CD4-positive, alpha-beta memory T cell (primary cell): ENCODE measurements at regions not wholly inside any gene's neighbourhood (a gene's known extent, or its start where the extent isn't known, plus 50 kb on each side); places are given as distances from the start of the nearest gene placed in this dataset.
A peak's percentile ranks its signal among the peaks of the same experiment; 100 is the strongest.

Source experiments
- CTCF ChIA-PET: fragments of 350-600 bp; sonication (Branson Sonifier 250); formaldehyde crosslinking; loops from one replicate; lab custom pipeline; 2021; ENCODE audit warnings: inconsistent platforms; ENCODE audit not compliant: partially characterized antibody; lab: Charles Lee
- POLR2A ChIA-PET: fragments of 350-600 bp; sonication (Branson Sonifier 250); formaldehyde crosslinking; loops from one replicate; lab custom pipeline; 2021; ENCODE audit not compliant: partially characterized antibody; lab: Charles Lee
- DNase-seq, 5 donors: peaks; one replicate each; pipeline versions ENCODE4 v3.0.0 to v3.0.0-alpha.2; 2020 to 2022; ENCODE audit warnings: mixed read lengths in 1 of 5
- H3K27ac ChIP-seq: one replicate; pipeline ENCODE4 v1.7.0; 2013; ENCODE audit warnings: low read depth, low read length
- H3K27me3 ChIP-seq: 2 replicates; pipeline ENCODE4 v1.7.0; 2013; ENCODE audit warnings: mild to moderate bottlenecking, low read length, moderate library complexity; ENCODE audit not compliant: insufficient read depth
- H3K36me3 ChIP-seq: 2 replicates; pipeline ENCODE4 v1.7.0; 2013; ENCODE audit warnings: mild to moderate bottlenecking, low read length, moderate library complexity; ENCODE audit not compliant: insufficient read depth
- H3K4me1 ChIP-seq: 2 replicates; pipeline ENCODE4 v1.7.0; 2013; ENCODE audit warnings: mild to moderate bottlenecking, low read length, moderate library complexity; ENCODE audit not compliant: insufficient read depth
- H3K4me3 ChIP-seq, 2 donors: one replicate each; pipeline ENCODE4 v1.7.0; 2013; ENCODE audit warnings: low read length in 2 of 2, mild to moderate bottlenecking in 1 of 2
- H3K9me3 ChIP-seq, 2 donors: one replicate each; pipeline ENCODE4 v1.7.0; 2013; ENCODE audit warnings: low read length in 2 of 2, control low read depth in 1 of 2; ENCODE audit not compliant: control insufficient read depth in 1 of 2
- H3K27ac Mint-ChIP-seq, 7 donors: one replicate each; pipeline ENCODE4 v1.8.0; 2020 to 2021; ENCODE audit warnings: mixed read lengths in 7 of 7, mild to moderate bottlenecking in 6 of 7, inconsistent platforms in 3 of 7, moderate library complexity in 3 of 7
- H3K27me3 Mint-ChIP-seq, 2 donors: one replicate each; pipeline ENCODE4 v1.8.0; 2020 to 2021; ENCODE audit warnings: mixed read lengths in 2 of 2
- H3K36me3 Mint-ChIP-seq, 2 donors: one replicate each; pipeline ENCODE4 v1.8.0; 2020 to 2021; ENCODE audit warnings: mixed read lengths in 2 of 2, inconsistent platforms in 1 of 2, mild to moderate bottlenecking in 1 of 2
- H3K4me1 Mint-ChIP-seq, 4 donors: one replicate each; pipeline ENCODE4 v1.8.0; 2020 to 2021; ENCODE audit warnings: mixed read lengths in 4 of 4, mild to moderate bottlenecking in 1 of 4
- H3K4me3 Mint-ChIP-seq, 8 donors: one replicate each; pipeline ENCODE4 v1.8.0; 2020 to 2021; ENCODE audit warnings: mixed read lengths in 8 of 8, mild to moderate bottlenecking in 7 of 8, moderate library complexity in 6 of 8, inconsistent platforms in 3 of 8
- H3K9me3 Mint-ChIP-seq, 8 donors: one replicate each; pipeline ENCODE4 v1.8.0; 2020 to 2021; ENCODE audit warnings: mixed read lengths in 8 of 8, mild to moderate bottlenecking in 5 of 8, inconsistent platforms in 3 of 8, moderate library complexity in 1 of 8
- intact Hi-C: fragments of 100-400 bp; cut with micrococcal nuclease; formaldehyde crosslinking; loops from one replicate; pipeline ENCODE4 v1.15.1; 2023

GRCh38 chr4:42271096-42271495 lies 118.6 kb upstream of the BEND4 start:
- Mint-ChIP-seq H3K27ac (no peak overlapping the region), H3K27me3 (peaks cover 2 to 3% of the 10 kb centered on the region in 2 donors), H3K4me1 (no peaks in the 10 kb centered on the region), H3K9me3 (peaks cover 0 to 8% (median 0%) of the 10 kb centered on the region in 8 donors), H3K4me3 (no peak overlapping the region), H3K36me3 (no peaks in the 10 kb centered on the region)
- no peak for DNase-seq
- ChIA-PET POLR2A (no interaction called here), CTCF (interaction anchor here (1.3 kb wide), 1 partner anchor 10 kb away, joined by 4 read pairs; no protein-coding TSS in a partner anchor)
- H3K4me3 ChIP-seq: no peak overlapping the region
- H3K4me1 ChIP-seq: no peaks in the 10 kb centered on the region
- no peaks in the 10 kb centered on the region for H3K36me3 ChIP-seq
- H3K27ac ChIP-seq: no peak overlapping the region
- intact Hi-C loops: no loop called here
- H3K27me3 ChIP-seq: no peaks in the 10 kb centered on the region
- no peaks in the 10 kb centered on the region for H3K9me3 ChIP-seq

GRCh38 chr4:42277291-42277690 lies 120.0 kb upstream of the SHISA3 start:
- no peaks in the 10 kb centered on the region for H3K36me3 Mint-ChIP-seq
- Histone ChIP-seq H3K36me3 (no peaks in the 10 kb centered on the region), H3K4me3 (no peak overlapping the region), H3K27me3 (no peaks in the 10 kb centered on the region), H3K4me1 (peaks cover 7% of the 10 kb centered on the region), H3K27ac (no peak overlapping the region), H3K9me3 (no peaks in the 10 kb centered on the region)
- H3K27ac Mint-ChIP-seq: no peak overlapping the region
- peaks cover 5 to 9% (median 8%) of the 10 kb centered on the region in 4 donors for H3K4me1 Mint-ChIP-seq
- no peak for DNase-seq
- peaks cover 0 to 10% (median 0%) of the 10 kb centered on the region in 8 donors for H3K9me3 Mint-ChIP-seq
- H3K27me3 Mint-ChIP-seq: peaks cover 0 to 3% of the 10 kb centered on the region in 2 donors
- intact Hi-C loops: no loop called here
- H3K4me3 Mint-ChIP-seq: no peak overlapping the region
- ChIA-PET CTCF (interaction anchor here (1.3 kb wide), 1 partner anchor 11 kb away, joined by 3 read pairs; no protein-coding TSS in a partner anchor), POLR2A (no interaction called here)

- Histone ChIP-seq H3K4me3 (no peak overlapping the region), H3K36me3 (no peaks in the 10 kb centered on the region), H3K4me1 (peaks cover 8% of the 10 kb centered on the region), H3K27me3 (no peaks in the 10 kb centered on the region), H3K9me3 (no peaks in the 10 kb centered on the region), H3K27ac (no peak overlapping the region)
- peaks cover 0 to 4% of the 10 kb centered on the region in 2 donors for H3K27me3 Mint-ChIP-seq
- CTCF ChIA-PET: interaction anchor here (1.3 kb wide), 2 partner anchors 12 to 241 kb away, joined by 3 to 4 read pairs; no protein-coding TSS in a partner anchor
- H3K27ac Mint-ChIP-seq: no peak overlapping the region
- peaks cover 0 to 10% (median 0%) of the 10 kb centered on the region in 8 donors for H3K9me3 Mint-ChIP-seq
- no peak for DNase-seq
- intact Hi-C loops: no loop called here
- H3K4me1 Mint-ChIP-seq: peaks cover 5 to 16% (median 8%) of the 10 kb centered on the region in 4 donors
- POLR2A ChIA-PET: no interaction called here
- no peak overlapping the region for H3K4me3 Mint-ChIP-seq
- no peaks in the 10 kb centered on the region for H3K36me3 Mint-ChIP-seq
Measured at GRCh38 chr4:42278709-42279324, 118.5 kb upstream of the SHISA3 start.

GRCh38 chr4:42280327-42281095 lies 116.8 kb upstream of the SHISA3 start:
- Mint-ChIP-seq H3K36me3 (no peaks in the 10 kb centered on the region), H3K4me1 (peaks cover 5 to 16% (median 8%) of the 10 kb centered on the region in 4 donors), H3K4me3 (no peak overlapping the region), H3K9me3 (peaks cover 0 to 6% (median 0%) of the 10 kb centered on the region in 8 donors), H3K27me3 (peaks cover 0 to 3% of the 10 kb centered on the region in 2 donors), H3K27ac (no peak overlapping the region)
- no peaks in the 10 kb centered on the region for H3K36me3 ChIP-seq
- no peak overlapping the region for H3K4me3 ChIP-seq
- no peak overlapping the region for H3K27ac ChIP-seq
- peaks cover 8% of the 10 kb centered on the region for H3K4me1 ChIP-seq
- DNase-seq: no peak
- intact Hi-C loops: loop anchor here (10.0 kb wide), 1 partner anchor 326 kb away; no protein-coding TSS in a partner anchor
- no peaks in the 10 kb centered on the region for H3K9me3 ChIP-seq
- H3K27me3 ChIP-seq: no peaks in the 10 kb centered on the region
- ChIA-PET CTCF (interaction anchor here (0.6 to 3.0 kb wide), 3 partner anchors 8 to 22 kb away, joined by 3 to 14 read pairs (median 8); no protein-coding TSS in a partner anchor), POLR2A (no interaction called here)

- no peaks in the 10 kb centered on the region for H3K36me3 ChIP-seq
- H3K9me3 ChIP-seq: no peaks in the 10 kb centered on the region
- peaks cover 0 to 2% (median 0%) of the 10 kb centered on the region in 8 donors for H3K9me3 Mint-ChIP-seq
- no peak for DNase-seq
- no peaks in the 10 kb centered on the region for H3K36me3 Mint-ChIP-seq
- ChIA-PET POLR2A (no interaction called here), CTCF (interaction anchor here (0.8 to 3.0 kb wide), 3 partner anchors 9 to 12 kb away, joined by 4 to 14 read pairs (median 8); no protein-coding TSS in a partner anchor)
- H3K27ac ChIP-seq: no peak overlapping the region
- H3K4me1 ChIP-seq: peaks cover 8% of the 10 kb centered on the region
- H3K27me3 Mint-ChIP-seq: peaks cover 0 to 5% of the 10 kb centered on the region in 2 donors
- peaks cover 5 to 16% (median 8%) of the 10 kb centered on the region in 4 donors for H3K4me1 Mint-ChIP-seq
- H3K4me3 Mint-ChIP-seq: no peak overlapping the region
- no peaks in the 10 kb centered on the region for H3K27me3 ChIP-seq
- intact Hi-C loops: loop anchor here (10.0 kb wide), 1 partner anchor 327 kb away; no protein-coding TSS in a partner anchor
- H3K4me3 ChIP-seq: no peak overlapping the region
- H3K27ac Mint-ChIP-seq: no peak overlapping the region
Measured at GRCh38 chr4:42281324-42282020, 115.8 kb upstream of the SHISA3 start.

GRCh38 chr4:42282081-42282901 lies 115.0 kb upstream of the SHISA3 start:
- Mint-ChIP-seq H3K4me1 (peaks cover 5 to 16% (median 7%) of the 10 kb centered on the region in 4 donors), H3K36me3 (no peaks in the 10 kb centered on the region), H3K9me3 (peaks cover 0 to 2% (median 0%) of the 10 kb centered on the region in 8 donors), H3K27ac (no peak overlapping the region), H3K27me3 (peaks cover 0 to 5% of the 10 kb centered on the region in 2 donors), H3K4me3 (peak overlapping the region in 2 of 8 donors; percentile 39 to 48)
- CTCF ChIA-PET: interaction anchor here (0.8 to 3.0 kb wide), 4 partner anchors 10 to 13 kb away, joined by 4 to 14 read pairs (median 6); no protein-coding TSS in a partner anchor
- POLR2A ChIA-PET: no interaction called here
- no peaks in the 10 kb centered on the region for H3K36me3 ChIP-seq
- peak in 4 of 5 donors; percentile 8 to 32 (median 28) for DNase-seq
- peaks cover 8% of the 10 kb centered on the region for H3K4me1 ChIP-seq
- intact Hi-C loops: loop anchor here (10.0 kb wide), 1 partner anchor 327 kb away; no protein-coding TSS in a partner anchor
- no peaks in the 10 kb centered on the region for H3K27me3 ChIP-seq
- H3K27ac ChIP-seq: no peak overlapping the region
- H3K9me3 ChIP-seq: no peaks in the 10 kb centered on the region
- no peak overlapping the region for H3K4me3 ChIP-seq
